Lower leg skin (tissue), 3 donors: ENCODE measurements at regions not wholly inside any gene's neighbourhood (a gene's known extent, or its start where the extent isn't known, plus 50 kb on each side); places are given as distances from the start of the nearest gene placed in this dataset.

Experiments used
- POLR2A ChIP-seq, 2 donors: fragments of 450-650 bp; IDR thresholded peaks; one replicate each; pipeline ENCODE4 v1.6.1; 2016 to 2017; ENCODE audit warnings: antibody characterized with exemption in 2 of 2, mild to moderate bottlenecking in 1 of 2, moderate library complexity in 1 of 2
- TF ChIP-seq, protein P1 (sequence below), 3 donors: fragments of 450-650 bp; IDR thresholded peaks; one replicate each; pipeline ENCODE4 v1.5.1; 2016; ENCODE audit warnings: antibody characterized with exemption in 3 of 3, mild to moderate bottlenecking in 3 of 3, moderate library complexity in 2 of 3

DNA sequence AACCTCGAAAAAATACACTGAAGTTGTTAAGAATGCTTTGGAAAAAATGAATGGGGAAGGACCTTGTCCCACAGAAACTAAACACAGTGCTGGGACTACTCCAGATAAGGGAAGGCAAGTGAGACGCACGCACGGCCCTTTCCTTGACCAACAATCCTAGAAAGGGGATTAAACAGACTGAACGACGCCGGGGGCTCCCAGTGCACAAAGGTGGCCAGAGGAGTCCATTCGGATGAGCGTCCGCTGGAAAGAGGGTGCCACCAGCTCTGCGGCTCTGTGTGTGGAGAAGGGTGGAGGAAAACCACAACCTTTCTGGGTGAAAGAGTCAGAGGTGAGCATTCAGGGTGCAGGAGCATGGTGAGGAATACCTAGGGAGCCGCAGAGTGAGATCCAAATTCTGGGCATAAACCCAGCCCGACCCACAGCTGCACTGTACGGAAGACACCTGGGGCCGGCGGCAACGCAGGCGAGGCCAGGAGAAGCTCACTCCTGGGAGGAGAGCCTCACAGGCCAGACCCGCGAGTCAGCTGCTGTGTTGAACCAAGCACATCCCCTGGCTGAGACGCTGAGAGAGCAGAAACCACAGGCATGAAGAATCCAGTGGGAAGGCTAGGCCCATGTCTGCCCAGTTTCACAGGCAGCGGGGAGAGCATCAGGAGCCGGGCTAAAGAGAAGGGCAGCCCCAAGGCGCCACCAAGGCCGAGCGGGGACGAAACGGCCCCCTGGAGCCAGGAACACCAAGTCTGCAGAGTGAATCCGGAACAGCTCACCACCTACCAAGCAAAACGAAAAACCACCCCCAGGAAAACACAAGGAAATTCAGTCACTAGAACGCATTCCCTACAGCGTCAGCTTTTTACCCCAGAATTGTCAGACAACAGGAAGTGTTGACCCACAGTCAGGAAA, 177.1 kb downstream of the BRD1 start:
- TF ChIP-seq, protein P1, sequence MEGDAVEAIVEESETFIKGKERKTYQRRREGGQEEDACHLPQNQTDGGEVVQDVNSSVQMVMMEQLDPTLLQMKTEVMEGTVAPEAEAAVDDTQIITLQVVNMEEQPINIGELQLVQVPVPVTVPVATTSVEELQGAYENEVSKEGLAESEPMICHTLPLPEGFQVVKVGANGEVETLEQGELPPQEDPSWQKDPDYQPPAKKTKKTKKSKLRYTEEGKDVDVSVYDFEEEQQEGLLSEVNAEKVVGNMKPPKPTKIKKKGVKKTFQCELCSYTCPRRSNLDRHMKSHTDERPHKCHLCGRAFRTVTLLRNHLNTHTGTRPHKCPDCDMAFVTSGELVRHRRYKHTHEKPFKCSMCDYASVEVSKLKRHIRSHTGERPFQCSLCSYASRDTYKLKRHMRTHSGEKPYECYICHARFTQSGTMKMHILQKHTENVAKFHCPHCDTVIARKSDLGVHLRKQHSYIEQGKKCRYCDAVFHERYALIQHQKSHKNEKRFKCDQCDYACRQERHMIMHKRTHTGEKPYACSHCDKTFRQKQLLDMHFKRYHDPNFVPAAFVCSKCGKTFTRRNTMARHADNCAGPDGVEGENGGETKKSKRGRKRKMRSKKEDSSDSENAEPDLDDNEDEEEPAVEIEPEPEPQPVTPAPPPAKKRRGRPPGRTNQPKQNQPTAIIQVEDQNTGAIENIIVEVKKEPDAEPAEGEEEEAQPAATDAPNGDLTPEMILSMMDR (IDR thresholded peaks at IDR 0.05): no peak
- no peak for TF ChIP-seq POLR2A (IDR thresholded peaks at IDR 0.05)
